ENCODE measurements at regions not wholly inside any gene's neighbourhood (a gene's known extent, or its start where the extent isn't known, plus 50 kb on each side); places are given as distances from the start of the nearest gene placed in this dataset.

DNA sequence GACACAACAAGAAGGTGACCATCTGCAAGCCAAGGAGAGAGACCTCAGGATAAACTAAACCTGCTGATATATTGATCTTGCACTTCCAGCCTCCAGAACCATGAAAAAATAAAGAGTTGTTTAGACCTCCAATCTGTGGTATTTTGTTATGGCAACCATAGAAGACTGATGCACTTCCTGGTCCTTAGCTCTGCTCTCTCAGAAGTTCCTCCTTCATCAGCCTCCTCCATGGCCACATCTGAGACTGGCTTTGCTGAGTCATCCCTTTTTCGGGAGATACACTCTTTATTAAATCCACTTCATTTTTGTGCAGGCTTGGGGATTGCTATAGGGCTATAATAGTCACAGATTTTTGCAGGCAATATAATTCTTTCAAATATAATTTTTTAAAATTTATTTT, 89.6 kb upstream of the ATF7IP start:
- no peak for DNase-seq (ENCODE audit: low read depth in 3 of 3)

DNA sequence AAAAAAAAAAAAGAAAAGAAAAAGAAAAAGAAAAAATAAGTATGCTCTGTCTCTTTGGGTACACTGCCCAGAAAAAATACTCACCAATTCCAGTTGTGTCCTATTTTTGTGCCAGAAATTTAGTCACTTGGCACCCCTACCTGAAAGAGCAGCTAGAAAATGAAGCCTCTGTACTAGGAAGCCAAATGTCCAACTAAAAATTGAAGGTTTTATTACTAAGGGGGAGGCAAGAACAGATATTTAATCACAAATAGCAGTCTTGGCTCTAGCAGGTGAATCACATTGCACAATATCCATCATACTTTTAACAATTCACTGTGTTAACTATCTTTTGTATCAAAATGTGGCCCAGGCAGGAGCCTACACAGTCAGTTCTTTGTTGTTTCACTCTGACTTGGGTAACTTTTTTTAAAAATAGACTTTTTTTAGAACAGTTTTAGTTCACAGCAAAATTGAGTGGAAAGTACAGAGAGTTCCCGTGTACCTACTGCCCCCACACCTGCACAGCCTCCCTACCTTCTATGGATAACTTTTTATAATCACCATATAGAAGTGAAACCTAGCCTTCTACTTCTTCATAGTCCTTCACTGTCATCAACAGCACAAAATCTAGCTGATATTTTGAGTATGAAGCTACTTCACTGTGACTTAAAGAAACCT, 87.1 kb upstream of the ATF7IP start:
- no peak for DNase-seq (ENCODE audit: low read depth in 3 of 3)

DNA sequence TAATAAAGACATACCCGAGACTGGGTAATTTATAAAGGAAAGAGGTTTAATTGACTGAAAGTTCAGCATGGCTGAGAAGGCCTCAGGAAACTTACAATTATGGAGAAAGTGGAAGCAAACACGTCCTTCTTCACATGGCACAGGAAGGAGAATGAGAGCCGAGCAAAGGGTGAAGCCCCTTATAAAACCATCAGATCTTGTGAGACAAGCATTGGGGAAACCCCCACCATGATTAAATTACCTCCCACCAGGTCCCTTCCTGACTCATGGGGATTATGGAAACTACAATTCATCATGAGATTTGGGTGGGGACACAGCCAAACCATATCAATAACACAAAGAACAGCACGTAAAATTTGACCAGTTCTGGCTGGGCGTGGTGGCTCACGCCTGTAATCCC, 85.6 kb upstream of the ATF7IP start:
- no peak for DNase-seq (ENCODE audit: low read depth in 3 of 3)

DNA sequence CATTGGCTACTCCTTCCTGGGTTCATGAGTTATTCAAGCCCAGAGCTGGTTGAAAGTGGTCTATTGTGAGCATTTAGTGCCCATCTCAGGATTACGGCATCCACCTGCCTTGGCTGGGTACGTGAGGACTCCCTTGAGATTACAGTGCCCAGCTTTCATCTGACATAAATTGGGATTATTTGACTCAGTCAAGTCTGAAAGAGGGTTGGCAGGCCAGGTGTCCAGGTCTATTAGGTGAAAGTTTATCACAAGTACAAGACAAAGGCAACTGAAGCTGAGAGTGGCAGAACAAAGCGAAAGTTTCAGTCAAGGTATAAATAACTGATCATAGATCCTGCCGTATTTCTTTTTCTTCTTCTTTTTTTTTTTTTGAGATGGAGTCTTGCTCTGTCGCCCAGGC, 84.6 kb upstream of the ATF7IP start:
- no peak for DNase-seq (ENCODE audit: low read depth in 3 of 3)

DNA sequence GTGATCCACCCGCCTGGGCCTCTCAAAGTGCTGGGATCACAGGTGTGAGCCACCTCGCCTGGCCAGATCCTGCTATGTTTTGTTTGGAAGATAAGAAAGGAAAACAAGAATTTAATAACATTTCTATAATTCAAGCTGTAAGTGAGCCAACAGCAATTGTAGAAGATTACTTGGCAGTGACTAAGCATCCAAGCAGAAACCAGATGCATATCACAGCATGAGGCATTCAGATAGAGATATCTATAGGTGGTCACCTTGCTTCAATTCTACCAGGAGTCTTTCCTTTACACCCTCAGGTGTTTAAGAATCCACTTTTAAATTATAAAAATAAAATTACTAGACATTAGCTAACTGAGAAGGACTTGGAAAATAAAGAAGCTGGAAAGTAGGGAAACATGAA, 83.9 kb upstream of the ATF7IP start:
- DNase-seq (ENCODE audit: low read depth in 3 of 3): no peak

DNA sequence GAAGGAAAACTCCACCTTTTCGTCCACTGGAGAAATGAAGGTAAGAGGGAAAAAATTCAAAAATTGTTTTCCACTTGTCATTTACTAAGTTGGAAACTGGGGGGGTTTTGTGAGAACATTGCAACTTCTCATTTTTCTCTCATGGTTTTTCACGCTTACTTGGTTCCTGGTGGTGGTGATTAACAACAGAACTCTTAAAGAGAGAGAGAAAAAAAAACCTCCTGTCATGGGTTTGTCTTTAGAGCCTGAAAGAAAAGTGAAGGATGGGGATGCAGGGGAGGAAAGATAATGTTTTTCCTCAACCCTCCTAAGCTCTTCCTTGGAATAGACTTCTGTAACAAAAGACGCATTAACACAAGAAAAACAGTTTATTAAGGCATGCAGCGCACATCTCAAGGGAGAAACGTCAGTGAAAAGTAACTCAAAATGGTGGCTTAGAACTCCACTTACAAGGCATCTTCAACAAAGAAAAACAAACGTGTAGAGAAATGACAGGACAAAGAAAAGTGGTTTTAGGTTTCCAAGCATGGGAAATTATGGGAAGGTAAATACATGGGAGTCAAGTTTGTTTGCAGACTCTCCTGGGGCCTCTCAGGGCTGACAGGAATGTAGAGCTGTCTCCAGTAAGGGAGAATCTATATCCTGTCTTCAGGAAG, 81.9 kb upstream of the ATF7IP start:
- no peak for DNase-seq (ENCODE audit: low read depth in 3 of 3)

DNA sequence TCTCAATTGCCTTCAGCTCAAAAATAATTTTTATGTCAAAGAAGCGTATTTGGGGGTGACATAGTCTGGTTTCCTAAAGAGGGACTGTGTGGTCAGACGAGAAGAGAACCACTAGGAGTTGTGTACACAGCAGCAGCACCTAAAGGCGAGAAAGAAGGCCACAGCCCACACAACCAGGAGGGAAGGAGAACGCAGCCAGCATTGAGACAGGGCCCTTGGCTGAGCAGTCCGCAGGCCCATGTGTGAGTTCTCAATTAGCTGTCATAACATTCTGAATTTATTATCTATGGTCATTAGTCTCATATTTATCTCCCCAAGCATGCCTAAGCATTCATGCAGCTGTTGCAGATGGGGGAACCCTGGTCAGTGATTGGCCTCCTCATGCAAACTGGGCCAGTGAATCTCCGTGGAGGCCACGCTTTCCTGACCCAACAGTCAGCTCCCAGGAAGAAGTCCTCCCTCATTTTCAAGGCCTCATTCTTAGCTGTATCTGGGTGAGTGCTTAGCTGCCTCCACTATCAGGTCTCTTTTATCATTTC, 81.2 kb upstream of the ATF7IP start:
- DNase-seq (ENCODE audit: low read depth in 3 of 3): no peak

DNA sequence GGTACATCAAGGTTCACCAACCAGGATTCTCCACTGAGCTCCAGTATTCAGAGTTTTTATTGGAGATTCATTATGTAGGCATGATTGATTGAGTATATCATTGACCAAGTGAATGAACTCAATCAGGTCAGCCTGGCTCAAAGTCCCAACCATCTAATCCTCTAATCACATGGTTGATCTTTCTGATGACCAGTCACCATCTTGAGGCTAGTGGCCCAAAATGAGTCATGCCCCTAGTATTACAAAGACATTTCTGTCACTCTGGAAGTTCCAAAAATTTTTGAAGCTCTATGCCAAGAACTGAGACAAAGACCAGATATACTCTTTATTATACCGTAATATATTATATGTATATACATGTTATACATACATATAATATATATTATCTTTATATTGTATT, 75.9 kb upstream of the ATF7IP start:
- no peak for DNase-seq (ENCODE audit: low read depth in 3 of 3)

DNA sequence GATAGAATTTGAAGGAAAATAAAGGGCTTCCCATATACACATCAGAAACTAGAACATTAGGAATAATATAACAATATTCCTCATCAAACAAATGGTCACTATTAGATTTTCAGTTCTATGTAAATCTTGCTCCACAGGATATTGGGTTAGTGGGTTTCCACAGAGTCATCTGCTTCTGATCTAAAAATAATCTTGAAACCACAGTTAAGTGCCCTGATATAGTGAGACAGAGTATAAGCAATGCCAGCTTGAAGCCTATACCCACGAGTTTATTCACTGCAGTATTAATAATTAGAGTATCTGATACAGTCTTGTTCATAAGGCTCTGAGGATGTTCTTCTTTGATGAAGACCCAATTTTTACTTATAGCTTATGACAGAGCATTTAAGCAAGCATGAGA, 74.5 kb upstream of the ATF7IP start:
- no peak for DNase-seq (ENCODE audit: low read depth in 3 of 3)

DNA sequence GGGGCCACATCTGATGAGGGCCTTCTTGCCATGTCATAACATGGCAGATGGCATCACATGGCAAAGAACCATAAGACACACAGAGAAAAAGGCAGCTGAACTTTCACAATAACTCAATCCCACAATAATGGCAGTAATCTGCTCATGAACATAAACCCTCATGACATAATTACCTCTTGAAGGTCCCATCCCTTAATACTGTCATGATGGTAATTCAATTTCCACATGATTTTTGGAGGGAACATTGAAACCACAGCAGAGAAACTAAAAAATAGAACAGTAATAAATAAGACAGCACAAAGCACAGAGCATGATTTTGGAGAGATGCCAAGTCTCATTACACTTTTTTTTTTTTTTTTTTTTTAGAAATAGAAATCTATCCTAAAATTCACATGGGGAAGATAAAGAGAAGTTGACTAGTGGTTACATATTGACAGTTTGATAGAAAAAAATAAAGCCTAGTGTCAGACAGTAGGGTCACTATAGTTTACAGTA, 61.8 kb upstream of the ATF7IP start:
- no peak for DNase-seq (ENCODE audit: low read depth in 3 of 3)

DNA sequence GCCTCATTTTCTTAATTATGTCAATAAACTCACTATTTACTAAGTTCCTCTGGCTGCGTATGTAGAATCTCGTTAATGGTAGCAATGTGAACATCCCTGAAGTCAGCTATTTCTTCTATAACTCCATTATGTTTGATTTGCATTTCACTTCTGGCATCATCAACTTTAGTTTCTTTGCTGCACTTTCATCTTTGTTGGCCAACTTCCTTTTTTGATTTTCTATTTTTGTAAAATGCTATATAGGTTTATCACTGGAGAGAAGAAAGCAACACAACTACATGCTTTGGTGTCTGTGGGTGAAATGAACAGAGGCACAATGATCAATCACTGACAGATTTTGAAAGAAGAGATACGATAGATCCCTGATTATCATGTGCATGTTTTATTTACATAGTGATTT, 58.5 kb upstream of the ATF7IP start:
- DNase-seq (ENCODE audit: low read depth in 3 of 3): no peak

DNA sequence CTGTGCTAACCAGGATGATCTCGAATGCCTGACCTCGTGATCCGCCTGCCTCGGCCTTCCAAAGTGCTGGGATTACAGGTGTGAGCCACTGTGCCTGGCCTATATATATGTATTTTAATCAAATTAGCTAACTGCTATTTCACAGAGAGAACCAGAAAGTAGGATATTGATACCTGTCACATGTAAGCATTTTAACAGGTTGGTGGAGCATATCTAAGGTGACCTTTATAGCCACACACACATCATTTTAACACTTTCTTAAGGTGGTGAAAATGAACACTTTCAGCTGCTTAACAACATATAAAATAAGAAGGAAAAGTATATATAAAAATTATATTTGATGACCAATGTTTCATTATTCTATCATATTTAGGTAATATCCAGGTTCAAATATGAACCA, 57.0 kb upstream of the ATF7IP start:
- DNase-seq (ENCODE audit: low read depth in 3 of 3): no peak

DNA sequence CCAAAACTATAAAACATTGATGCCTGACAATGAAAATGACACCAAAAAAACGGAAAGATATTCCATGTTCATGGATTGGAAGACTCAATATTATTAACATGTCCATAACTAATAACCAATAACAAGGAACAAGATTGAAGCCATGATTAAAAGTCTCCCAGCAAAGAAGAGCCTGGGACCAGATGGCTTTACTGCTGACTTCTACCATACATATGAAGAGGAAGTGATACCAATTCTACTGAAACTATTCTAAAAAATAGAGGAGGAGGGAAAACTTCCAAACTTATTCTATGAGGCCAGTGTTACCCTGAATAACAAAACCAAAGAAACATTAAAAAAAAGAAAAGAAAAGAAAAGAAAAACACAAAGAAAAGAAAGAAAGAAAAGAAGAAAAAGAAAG, 54.6 kb upstream of the ATF7IP start:
- no peak for DNase-seq (ENCODE audit: low read depth in 3 of 3)

DNA sequence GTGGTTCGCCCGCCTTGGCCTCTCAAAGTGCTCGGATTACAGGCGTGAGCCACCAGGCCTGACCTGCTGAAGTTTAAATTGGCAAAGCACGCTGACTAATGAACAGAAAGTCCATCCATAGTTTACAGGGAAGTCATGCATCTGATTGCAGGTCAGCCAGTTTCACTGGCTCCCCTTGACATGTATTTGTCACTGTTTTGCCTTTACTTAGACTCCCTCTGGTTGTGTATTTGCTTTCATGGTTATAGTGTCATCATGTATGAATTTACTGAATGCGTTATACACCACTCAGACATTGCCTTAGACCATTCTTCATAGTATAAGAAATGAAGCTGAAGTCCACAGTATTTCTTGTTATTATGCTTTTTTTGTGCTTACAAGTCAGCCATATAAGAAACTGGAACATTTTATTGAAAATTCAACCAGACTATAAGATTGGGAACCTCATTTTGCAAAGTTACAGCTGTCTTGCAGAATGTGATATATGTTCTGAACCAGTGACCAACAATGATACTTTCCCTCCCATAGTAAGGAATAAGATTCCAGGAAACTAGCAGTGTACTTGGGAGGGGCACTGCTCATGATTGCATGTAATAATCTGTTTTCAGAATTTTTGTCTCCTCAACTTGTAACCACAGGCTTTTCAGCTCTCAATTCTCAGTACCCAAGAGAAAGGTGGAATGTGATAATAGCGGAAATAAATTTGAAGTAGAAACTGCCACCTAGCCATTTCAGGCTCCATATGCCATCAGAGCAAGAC, 51.9 kb upstream of the ATF7IP start:
- DNase-seq (ENCODE audit: low read depth in 3 of 3): no peak

DNA sequence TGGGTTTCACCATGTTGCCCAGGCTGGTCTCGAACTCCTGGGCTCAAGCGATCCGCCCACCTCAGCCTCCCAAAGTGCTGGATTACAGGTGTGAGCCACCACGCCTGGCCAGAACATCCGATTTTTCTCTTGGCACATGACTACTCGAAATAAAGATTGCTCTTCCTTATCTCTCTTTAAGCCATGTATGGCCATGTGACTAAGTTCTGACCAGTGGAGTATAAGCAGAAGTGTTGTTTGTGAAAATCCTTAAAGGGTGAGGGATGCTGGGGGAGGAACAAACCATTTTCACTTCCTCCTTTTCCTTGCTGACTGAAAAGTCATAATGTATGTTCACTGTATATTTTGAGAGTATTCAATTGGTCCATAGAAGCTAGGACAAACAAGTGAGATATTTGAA, 50.7 kb upstream of the ATF7IP start:
- DNase-seq (ENCODE audit: low read depth in 3 of 3): no peak

DNA sequence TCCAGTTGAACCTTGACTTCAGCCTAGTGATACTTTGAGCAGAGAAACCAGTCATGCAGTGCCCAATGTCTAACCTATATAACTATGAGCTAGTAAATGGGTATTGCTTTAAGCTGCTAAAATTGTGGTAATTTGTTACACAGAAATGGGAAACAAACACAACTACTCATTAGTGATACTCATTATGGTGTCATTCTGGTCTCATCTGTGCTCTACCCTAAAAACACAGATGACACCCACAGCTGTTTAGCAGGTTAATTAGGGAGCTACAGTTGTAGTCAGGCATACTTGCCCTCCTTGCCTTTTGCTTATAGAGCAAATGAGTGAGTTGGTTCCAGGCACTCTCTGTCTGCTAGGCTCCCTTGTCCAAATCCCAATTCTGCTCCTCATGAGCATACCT, 50.0 kb upstream of the ATF7IP start:
- DNase-seq (ENCODE audit: low read depth in 3 of 3): no peak
